Adrenal gland (tissue), 9 donors: ENCODE measurements at regions not wholly inside any gene's neighbourhood (a gene's known extent, or its start where the extent isn't known, plus 50 kb on each side); places are given as distances from the start of the nearest gene placed in this dataset.
"Not testable (repeated sequence)": the region's sequence is repeated elsewhere in the genome, so short reads cannot be mapped to it uniquely, and the experiment has no call there.

Experiments used
- DNase-seq, 7 donors: peaks; one replicate each; pipeline ENCODE4 v3.0.0-alpha.2; 2019 to 2020
- H3K27ac ChIP-seq, 5 donors: fragments of 200-600 bp; sonication (generic) in 4 of 5; 1 replicate in 3 of 5; 2 replicates in 2 of 5; pipeline versions ENCODE4 v1.5.1 to v1.8.0; 2016 to 2020; ENCODE audit warnings: mild to moderate bottlenecking in 1 of 5
- H3K27me3 ChIP-seq: fragments of 200-600 bp; 2 replicates; pipeline ENCODE4 v1.8.0; 2021
- H3K36me3 ChIP-seq, 2 donors: fragments of 200-600 bp; replicated peaks in 1 of 2; 1 replicate in 1 of 2; 2 replicates in 1 of 2; pipeline versions ENCODE4 v1.5.1 to v1.8.0; 2018 to 2022
- H3K4me1 ChIP-seq, 2 donors: fragments of 200-600 bp; replicated peaks in 1 of 2; 1 replicate in 1 of 2; 2 replicates in 1 of 2; pipeline versions ENCODE4 v1.5.1 to v1.8.0; 2018 to 2021
- H3K4me3 ChIP-seq, 4 donors: fragments of 200-600 bp; sonication (generic) in 3 of 4; one replicate each; pipeline ENCODE4 v1.5.1; 2016 to 2018
- H3K9me3 ChIP-seq, 3 donors: fragments of 200-600 bp; sonication (generic) in 1 of 3; replicated peaks in 1 of 3; 1 replicate in 2 of 3; 2 replicates in 1 of 3; pipeline versions ENCODE4 v1.5.1 to v1.8.0; 2016 to 2021
- CTCF ChIP-seq, 6 experiments: fragments of 450-650 bp in 4 of 6; fragments of 200-600 bp in 2 of 6; sonication (generic) in 1 of 6; IDR thresholded peaks; 1 replicate in 5 of 6; 2 replicates in 1 of 6; pipeline versions ENCODE4 v1.5.1 to v1.8.0; 2016 to 2021; ENCODE audit warnings: antibody characterized with exemption in 6 of 6, mild to moderate bottlenecking in 2 of 6, moderate library complexity in 1 of 6
- POLR2A ChIP-seq, 2 donors: fragments of 450-650 bp; IDR thresholded peaks; one replicate each; pipeline ENCODE4 v1.6.1; 2017; ENCODE audit warnings: antibody characterized with exemption in 2 of 2, mild to moderate bottlenecking in 2 of 2, moderate library complexity in 1 of 2
- WGBS, 4 donors: extraction: QIAGEN DNeasy Blood & Tissue Kit in 2 of 4; methylation state at CpG; one replicate each; pipeline versions ENCODE4 v1.1.5 to v1.1.7; 2013 to 2017; 5-methylcytosine and 5-hydroxymethylcytosine counted together
- intact Hi-C, 2 donors: fragments of 100-400 bp; cut with DNase I; formaldehyde crosslinking; loops; one replicate each; pipeline versions ENCODE4 v1.14.1 to v1.15.0; 2022 to 2023
- donor health status: healthy with polysubstance abuse.
- donor health status: Bipolar disorder and iron deficiency.
- donor health status: DM: yes; HTN: yes; CAD: no.
- donor health status: DM: no; HTN: no; CAD: no.
- donor health status: DM: no; HTN: no; CAD: no.

DNA sequence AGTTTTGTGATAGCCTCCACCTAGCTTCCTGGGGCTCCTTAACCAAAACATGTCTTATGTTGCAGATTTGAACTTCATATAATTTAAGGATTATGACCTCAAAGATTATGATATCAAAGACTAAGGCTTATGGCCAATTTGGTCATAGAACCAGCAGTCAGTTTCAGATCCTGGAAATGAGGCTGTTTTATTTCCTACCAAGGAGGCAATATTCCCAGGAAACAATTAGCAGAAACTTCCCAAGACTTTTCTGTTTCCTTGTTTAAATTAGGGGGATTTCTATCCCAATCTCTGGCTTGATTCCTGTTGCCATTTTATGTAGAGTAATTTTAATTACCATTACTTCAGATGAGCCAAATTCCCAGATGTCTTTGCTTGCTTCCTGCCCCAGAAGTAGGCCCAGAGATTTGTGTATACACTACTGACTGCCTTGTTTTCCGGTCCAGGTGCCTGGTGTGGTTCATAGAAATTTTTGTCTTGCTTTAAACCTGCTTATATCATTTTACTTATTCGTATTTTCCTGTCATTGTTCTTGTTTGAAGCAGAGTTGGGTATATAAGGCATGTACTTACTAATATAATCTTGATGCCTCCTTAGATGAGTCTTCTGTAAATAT, 119.2 kb upstream of the TMEM170B start:
- WGBS, 4 donors = 80 to 86% (median 84%) methylated on average over 2 of the region's 2 CpGs
- Histone ChIP-seq H3K9me3 (no peaks in the 10 kb centered on the region), H3K4me3 (no peak overlapping the region), H3K27ac (no peak overlapping the region), H3K27me3 (no peaks in the 10 kb centered on the region), H3K36me3 (no peaks in the 10 kb centered on the region), H3K4me1 (no peaks in the 10 kb centered on the region)
- DNase-seq = no peak
- intact Hi-C loops = no loop called here
- no peak for TF ChIP-seq POLR2A (IDR thresholded peaks at IDR 0.05)
- TF ChIP-seq CTCF (IDR thresholded peaks at IDR 0.05) = no peak

GRCh38 chr6:11416936-11417576, 120.5 kb upstream of the TMEM170B start:
- Histone ChIP-seq H3K36me3 (no peaks in the 10 kb centered on the region), H3K27ac (no peak overlapping the region), H3K4me1 (no peaks in the 10 kb centered on the region), H3K4me3 (no peak overlapping the region), H3K27me3 (no peaks in the 10 kb centered on the region), H3K9me3 (no peaks in the 10 kb centered on the region)
- intact Hi-C loops = no loop called here
- no peak for DNase-seq
- WGBS, 4 donors = 92 to 96% (median 94%) methylated on average over 26 to 54 of the region's 54 CpGs
- TF ChIP-seq POLR2A (IDR thresholded peaks at IDR 0.05) (no peak), CTCF (IDR thresholded peaks at IDR 0.05) (no peak)

DNA sequence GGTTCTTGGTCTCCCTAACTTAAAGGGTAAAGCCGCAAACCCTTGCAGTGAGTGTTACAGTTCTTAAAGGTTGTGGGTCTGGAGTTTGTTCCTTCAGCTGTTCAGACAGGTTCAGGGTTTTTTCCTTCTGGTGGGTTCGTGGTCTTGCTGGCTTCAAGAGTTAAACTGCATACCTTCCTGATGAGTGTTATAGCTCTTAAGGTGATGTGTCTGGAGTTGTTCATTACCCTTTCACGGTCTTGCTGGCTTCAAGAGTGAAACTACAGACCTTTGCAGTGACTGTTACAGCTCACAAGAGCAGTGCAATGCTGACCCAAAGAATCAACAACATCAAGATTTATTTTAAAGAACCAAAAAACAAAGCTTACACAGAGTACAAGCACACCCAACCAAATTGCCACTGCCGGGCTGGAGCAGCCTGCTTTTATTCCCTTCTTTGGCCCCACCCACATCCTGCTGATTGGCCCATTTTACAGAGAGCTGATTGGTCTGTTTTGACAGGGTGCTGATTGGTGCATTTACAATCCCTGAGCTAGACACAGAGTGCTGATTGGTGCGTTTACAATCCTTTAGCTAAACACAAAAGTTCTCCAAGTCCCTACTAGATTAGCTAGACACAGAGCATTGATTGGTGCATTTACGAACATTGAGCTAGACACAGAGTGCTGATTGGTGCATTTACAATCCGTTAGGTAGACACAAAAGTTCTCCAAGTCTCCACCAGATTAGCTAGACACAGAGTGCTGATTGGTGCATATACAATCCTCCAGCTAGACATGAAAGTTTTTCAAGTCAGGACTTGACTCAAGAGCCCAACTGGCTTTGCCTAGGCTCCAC, 121.2 kb upstream of the TMEM170B start:
- H3K4me1 ChIP-seq, H3K27me3 ChIP-seq, H3K27ac ChIP-seq, H3K9me3 ChIP-seq, H3K36me3 ChIP-seq, H3K4me3 ChIP-seq, intact Hi-C loops, DNase-seq: not testable (repeated sequence)
- WGBS, 4 donors = 74 to 89% (median 86%) methylated on average over 7 of the region's 7 CpGs

GRCh38 chr6:11415557-11415956, 122.0 kb upstream of the TMEM170B start:
- Histone ChIP-seq H3K27ac (no peak overlapping the region), H3K27me3 (no peaks in the 10 kb centered on the region), H3K36me3 (no peaks in the 10 kb centered on the region), H3K4me1 (no peaks in the 10 kb centered on the region), H3K4me3 (no peak overlapping the region), H3K9me3 (no peaks in the 10 kb centered on the region)
- 91 to 98% (median 93%) methylated on average over 7 of the region's 7 CpGs for WGBS, 4 donors
- no peak for DNase-seq
- intact Hi-C loops = no loop called here
- TF ChIP-seq CTCF (IDR thresholded peaks at IDR 0.05) = no peak
